ENCODE measurements at regions not wholly inside any gene's neighbourhood (a gene's known extent, or its start where the extent isn't known, plus 50 kb on each side); places are given as distances from the start of the nearest gene placed in this dataset.
"Not testable (repeated sequence)": the region's sequence is repeated elsewhere in the genome, so short reads cannot be mapped to it uniquely, and the experiment has no call there.

GRCh38 chr3:170705131-170705530, 119.3 kb upstream of the SLC7A14 start:
- no peak for DNase-seq (ENCODE audit: low read depth in 2 of 2)

GRCh38 chr3:170703121-170703588, 117.3 kb upstream of the SLC7A14 start:
- DNase-seq (ENCODE audit: low read depth in 2 of 2), result no peak

- DNase-seq (ENCODE audit: low read depth in 2 of 2), result no peak
Observed at GRCh38 chr3:170701696-170702678, 116.1 kb upstream of the SLC7A14 start.

GRCh38 chr3:170700054-170700404, 114.2 kb upstream of the SLC7A14 start:
- no peak for DNase-seq (ENCODE audit: low read depth in 2 of 2)

GRCh38 chr3:170699158-170700053, 113.5 kb upstream of the SLC7A14 start:
- no peak for DNase-seq (ENCODE audit: low read depth in 2 of 2)

- no peak for DNase-seq (ENCODE audit: low read depth in 2 of 2)
Observed at GRCh38 chr3:170697908-170698307, 112.0 kb upstream of the SLC7A14 start.

GRCh38 chr3:170697131-170697530, 111.3 kb upstream of the SLC7A14 start:
- DNase-seq (ENCODE audit: low read depth in 2 of 2), result no peak

GRCh38 chr3:170695486-170696064, 109.7 kb upstream of the SLC7A14 start:
- no peak for DNase-seq (ENCODE audit: low read depth in 2 of 2)

GRCh38 chr3:170692720-170693119, 106.8 kb upstream of the SLC7A14 start:
- DNase-seq (ENCODE audit: low read depth in 2 of 2), result no peak

- DNase-seq (ENCODE audit: low read depth in 2 of 2), result no peak
Observed at GRCh38 chr3:170690661-170690981, 104.7 kb upstream of the SLC7A14 start.

- peak in 1 of 2 donors; percentile 1 for DNase-seq (ENCODE audit: low read depth in 2 of 2)
Observed at GRCh38 chr3:170689893-170690660, 104.2 kb upstream of the SLC7A14 start.

- DNase-seq (ENCODE audit: low read depth in 2 of 2), result no peak
Observed at GRCh38 chr3:170689296-170689829, 103.5 kb upstream of the SLC7A14 start.

- DNase-seq (ENCODE audit: low read depth in 2 of 2), result not testable (repeated sequence)
Observed at GRCh38 chr3:170688222-170688621, 102.3 kb upstream of the SLC7A14 start.

GRCh38 chr3:170680593-170680992, 94.7 kb upstream of the SLC7A14 start:
- no peak for DNase-seq (ENCODE audit: low read depth in 2 of 2)

- no peak for DNase-seq (ENCODE audit: low read depth in 2 of 2)
Observed at GRCh38 chr3:170679190-170679589, 93.3 kb upstream of the SLC7A14 start.

- no peak for DNase-seq (ENCODE audit: low read depth in 2 of 2)
Observed at GRCh38 chr3:170670504-170670903, 84.6 kb upstream of the SLC7A14 start.

- DNase-seq (ENCODE audit: low read depth in 2 of 2), result not testable (repeated sequence)
Observed at GRCh38 chr3:170662986-170663385, 77.1 kb upstream of the SLC7A14 start.

- DNase-seq (ENCODE audit: low read depth in 2 of 2), result no peak
Observed at GRCh38 chr3:170660139-170660538, 74.3 kb upstream of the SLC7A14 start.

GRCh38 chr3:170657312-170657711, 71.4 kb upstream of the SLC7A14 start:
- DNase-seq (ENCODE audit: low read depth in 2 of 2), result no peak

- no peak for DNase-seq (ENCODE audit: low read depth in 2 of 2)
Observed at GRCh38 chr3:170656284-170656683, 70.4 kb upstream of the SLC7A14 start.

GRCh38 chr3:170653801-170654200, 67.9 kb upstream of the SLC7A14 start:
- no peak for DNase-seq (ENCODE audit: low read depth in 2 of 2)
